Ishikawa (cell line): ENCODE measurements at regions not wholly inside any gene's neighbourhood (a gene's known extent, or its start where the extent isn't known, plus 50 kb on each side); places are given as distances from the start of the nearest gene placed in this dataset.

Experiments used
- CEBPB ChIP-seq: IDR thresholded peaks from 2 replicates; pipeline ENCODE4 v1.6.1; 2012
- EGR1 ChIP-seq: IDR thresholded peaks from 2 replicates; pipeline ENCODE4 v1.6.1; 2012
- EP300 ChIP-seq: IDR thresholded peaks from 2 replicates; pipeline ENCODE4 v1.6.1; 2012; ENCODE audit warnings: borderline replicate concordance
- FOXM1 ChIP-seq: IDR thresholded peaks from 2 replicates; pipeline ENCODE4 v1.6.1; 2012; ENCODE audit warnings: low read depth, borderline replicate concordance
- NFIC ChIP-seq: IDR thresholded peaks from 2 replicates; pipeline ENCODE4 v1.6.1; 2012
- RAD21 ChIP-seq: IDR thresholded peaks from 2 replicates; pipeline ENCODE4 v1.6.1; 2012; ENCODE audit warnings: low read depth
- TAF1 ChIP-seq: IDR thresholded peaks from 2 replicates; pipeline ENCODE4 v1.6.1; 2012; ENCODE audit warnings: low read depth, mild to moderate bottlenecking
- TCF12 ChIP-seq: IDR thresholded peaks from 2 replicates; pipeline ENCODE4 v1.6.1; 2012; ENCODE audit warnings: low read depth
- TEAD4 ChIP-seq: IDR thresholded peaks from 2 replicates; pipeline ENCODE4 v1.6.1; 2012
- YY1 ChIP-seq: IDR thresholded peaks from 2 replicates; pipeline ENCODE4 v1.6.1; 2012; ENCODE audit warnings: low read depth
- ZBTB7A ChIP-seq: IDR thresholded peaks from 2 replicates; pipeline ENCODE4 v1.6.1; 2012; ENCODE audit warnings: low read depth
- TF ChIP-seq, protein P1 (sequence below): IDR thresholded peaks from 2 replicates; pipeline ENCODE4 v1.6.1; 2012
- TF ChIP-seq, protein P2 (sequence below): IDR thresholded peaks from 2 replicates; pipeline ENCODE4 v1.6.1; 2012; ENCODE audit warnings: low read depth, mild to moderate bottlenecking
- TF ChIP-seq, protein P3 (sequence below): IDR thresholded peaks from 2 replicates; pipeline ENCODE4 v1.6.1; 2012

DNA sequence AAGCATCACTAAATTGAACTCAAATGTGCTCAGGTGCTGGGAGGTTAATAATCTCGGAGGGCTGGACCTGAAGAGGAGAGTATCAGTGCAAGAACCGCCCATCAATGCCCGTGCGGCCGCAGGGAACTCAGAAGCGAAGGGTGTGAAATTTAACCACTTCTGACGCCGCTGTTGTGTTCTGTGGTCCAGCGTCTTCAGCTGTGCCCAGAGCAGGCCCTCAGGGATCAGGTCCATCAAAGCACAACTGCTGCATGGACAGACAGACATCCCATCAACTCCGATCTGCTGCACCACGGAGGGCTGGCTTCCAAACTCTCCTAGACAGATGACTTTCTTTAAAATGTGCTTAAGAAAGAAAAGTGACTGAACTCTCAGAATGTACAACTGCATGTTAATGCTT lies 144.9 kb upstream of the TCERG1L start:
- no peak for TF ChIP-seq EP300
- TF ChIP-seq, protein P1, sequence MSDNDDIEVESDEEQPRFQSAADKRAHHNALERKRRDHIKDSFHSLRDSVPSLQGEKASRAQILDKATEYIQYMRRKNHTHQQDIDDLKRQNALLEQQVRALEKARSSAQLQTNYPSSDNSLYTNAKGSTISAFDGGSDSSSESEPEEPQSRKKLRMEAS, result no peak
- TF ChIP-seq, protein P2, sequence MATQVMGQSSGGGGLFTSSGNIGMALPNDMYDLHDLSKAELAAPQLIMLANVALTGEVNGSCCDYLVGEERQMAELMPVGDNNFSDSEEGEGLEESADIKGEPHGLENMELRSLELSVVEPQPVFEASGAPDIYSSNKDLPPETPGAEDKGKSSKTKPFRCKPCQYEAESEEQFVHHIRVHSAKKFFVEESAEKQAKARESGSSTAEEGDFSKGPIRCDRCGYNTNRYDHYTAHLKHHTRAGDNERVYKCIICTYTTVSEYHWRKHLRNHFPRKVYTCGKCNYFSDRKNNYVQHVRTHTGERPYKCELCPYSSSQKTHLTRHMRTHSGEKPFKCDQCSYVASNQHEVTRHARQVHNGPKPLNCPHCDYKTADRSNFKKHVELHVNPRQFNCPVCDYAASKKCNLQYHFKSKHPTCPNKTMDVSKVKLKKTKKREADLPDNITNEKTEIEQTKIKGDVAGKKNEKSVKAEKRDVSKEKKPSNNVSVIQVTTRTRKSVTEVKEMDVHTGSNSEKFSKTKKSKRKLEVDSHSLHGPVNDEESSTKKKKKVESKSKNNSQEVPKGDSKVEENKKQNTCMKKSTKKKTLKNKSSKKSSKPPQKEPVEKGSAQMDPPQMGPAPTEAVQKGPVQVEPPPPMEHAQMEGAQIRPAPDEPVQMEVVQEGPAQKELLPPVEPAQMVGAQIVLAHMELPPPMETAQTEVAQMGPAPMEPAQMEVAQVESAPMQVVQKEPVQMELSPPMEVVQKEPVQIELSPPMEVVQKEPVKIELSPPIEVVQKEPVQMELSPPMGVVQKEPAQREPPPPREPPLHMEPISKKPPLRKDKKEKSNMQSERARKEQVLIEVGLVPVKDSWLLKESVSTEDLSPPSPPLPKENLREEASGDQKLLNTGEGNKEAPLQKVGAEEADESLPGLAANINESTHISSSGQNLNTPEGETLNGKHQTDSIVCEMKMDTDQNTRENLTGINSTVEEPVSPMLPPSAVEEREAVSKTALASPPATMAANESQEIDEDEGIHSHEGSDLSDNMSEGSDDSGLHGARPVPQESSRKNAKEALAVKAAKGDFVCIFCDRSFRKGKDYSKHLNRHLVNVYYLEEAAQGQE, result no peak
- no peak for TF ChIP-seq CEBPB
- no peak for TF ChIP-seq TAF1
- no peak for TF ChIP-seq TEAD4
- no peak for TF ChIP-seq YY1
- no peak for TF ChIP-seq NFIC
- no peak for TF ChIP-seq RAD21
- TF ChIP-seq EGR1, result no peak
- TF ChIP-seq FOXM1, result no peak
- TF ChIP-seq, protein P3, sequence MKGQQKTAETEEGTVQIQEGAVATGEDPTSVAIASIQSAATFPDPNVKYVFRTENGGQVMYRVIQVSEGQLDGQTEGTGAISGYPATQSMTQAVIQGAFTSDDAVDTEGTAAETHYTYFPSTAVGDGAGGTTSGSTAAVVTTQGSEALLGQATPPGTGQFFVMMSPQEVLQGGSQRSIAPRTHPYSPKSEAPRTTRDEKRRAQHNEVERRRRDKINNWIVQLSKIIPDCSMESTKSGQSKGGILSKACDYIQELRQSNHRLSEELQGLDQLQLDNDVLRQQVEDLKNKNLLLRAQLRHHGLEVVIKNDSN, result no peak
- TF ChIP-seq ZBTB7A, result no peak
- TF ChIP-seq TCF12, result no peak
